IMR-90 (cell line): ENCODE measurements at regions not wholly inside any gene's neighbourhood (a gene's known extent, or its start where the extent isn't known, plus 50 kb on each side); places are given as distances from the start of the nearest gene placed in this dataset.

Experiments used
- ATAC-seq: fragments of 200-7000 bp; cut with Tn5 transposase; 2 replicates; pipeline ENCODE4 v1.9.1; 2020; ENCODE audit warnings: low read depth, mild to moderate bottlenecking, moderate library complexity
- BruUV-seq: library from RNA; stranded (reverse); fragments of 400-500 nt; replicated peaks from 2 replicates; lab custom pipeline; 2021; lab: Mats Ljungman, UMichigan
- CTCF ChIA-PET: fragments of 300-600 bp; formaldehyde crosslinking; extraction: SDS; loops from one replicate; lab custom pipeline; 2021; ENCODE audit warnings: antibody characterized with exemption; lab: Yijun Ruan, JAX
- POLR2A ChIA-PET: fragments of 300-600 bp; sonication (Branson Sonifier 250); formaldehyde crosslinking; loops from one replicate; lab custom pipeline; 2022; ENCODE audit warnings: antibody characterized with exemption; ENCODE audit not compliant: unreplicated experiment; lab: Charles Lee
- DNase-seq: peaks from one replicate; pipeline ENCODE4 v3.0.0; 2013
- H2AFZ ChIP-seq: replicated peaks from 2 replicates; pipeline ENCODE3; 2013; ENCODE audit warnings: low read length, mild to moderate bottlenecking; ENCODE audit not compliant: poor library complexity
- H2AK5ac ChIP-seq: 2 replicates; pipeline ENCODE4 v1.6.1; 2013; ENCODE audit warnings: low read depth, low read length, inconsistent platforms
- H2AK9ac ChIP-seq: replicated peaks from 2 replicates; pipeline ENCODE3; 2013; ENCODE audit warnings: mild to moderate bottlenecking, low read depth, low read length, moderate library complexity; ENCODE audit not compliant: poor library complexity
- H2BK120ac ChIP-seq: 2 replicates; pipeline ENCODE4 v1.6.1; 2013; ENCODE audit warnings: low read depth, low read length, inconsistent platforms
- H2BK15ac ChIP-seq: 3 replicates; pipeline ENCODE4 v1.6.1; 2013; ENCODE audit warnings: low read depth, low read length, inconsistent platforms
- H2BK20ac ChIP-seq: 2 replicates; pipeline ENCODE4 v1.6.1; 2013; ENCODE audit warnings: low read depth, mild to moderate bottlenecking, inconsistent platforms, low read length, moderate library complexity
- H2BK5ac ChIP-seq: 2 replicates; pipeline ENCODE4 v1.6.1; 2013; ENCODE audit warnings: mild to moderate bottlenecking, low read depth, low read length, inconsistent platforms; ENCODE audit not compliant: poor library complexity, severe bottlenecking
- H3K14ac ChIP-seq: replicated peaks from 2 replicates; pipeline ENCODE4 v1.6.1; 2013; ENCODE audit warnings: low read depth, low read length, inconsistent platforms
- H3K18ac ChIP-seq: 2 replicates; pipeline ENCODE4 v1.6.1; 2013; ENCODE audit warnings: low read depth, low read length, control low read depth
- H3K23ac ChIP-seq: 2 replicates; pipeline ENCODE4 v1.6.1; 2013; ENCODE audit warnings: low read depth, low read length, inconsistent platforms
- H3K27ac ChIP-seq: 2 replicates; pipeline ENCODE4 v1.5.1; 2013; ENCODE audit warnings: mild to moderate bottlenecking, control low read depth, low read length; ENCODE audit not compliant: insufficient read depth
- H3K27me3 ChIP-seq: 2 replicates; pipeline ENCODE4 v1.6.1; 2013; ENCODE audit warnings: low read length; ENCODE audit not compliant: control insufficient read depth, insufficient read depth
- H3K36me3 ChIP-seq: 2 replicates; pipeline ENCODE4 v1.6.1; 2013; ENCODE audit warnings: low read length, mixed read lengths; ENCODE audit not compliant: control insufficient read depth, insufficient read depth
- H3K4ac ChIP-seq: 2 replicates; pipeline ENCODE4 v1.6.1; 2013; ENCODE audit warnings: low read depth, low read length, inconsistent platforms
- H3K4me1 ChIP-seq: 2 replicates; pipeline ENCODE4 v1.6.1; 2013; ENCODE audit warnings: low read length, mixed read lengths; ENCODE audit not compliant: control insufficient read depth, insufficient read depth
- H3K4me2 ChIP-seq: 2 replicates; pipeline ENCODE4 v1.6.1; 2013; ENCODE audit warnings: low read depth, mild to moderate bottlenecking, control low read depth, low read length, moderate library complexity
- H3K4me3 ChIP-seq: 2 replicates; pipeline ENCODE4 v1.5.1; 2013; ENCODE audit warnings: low read depth, mild to moderate bottlenecking, control low read depth, low read length, moderate library complexity; ENCODE audit not compliant: insufficient read depth
- H3K56ac ChIP-seq: 2 replicates; pipeline ENCODE4 v1.6.1; 2013; ENCODE audit warnings: low read length, inconsistent platforms; ENCODE audit not compliant: insufficient read depth; ENCODE audit errors: extremely low read depth
- H3K79me1 ChIP-seq, 2 experiments: 2 replicates each; pipeline ENCODE4 v1.6.1; 2013; ENCODE audit warnings: low read length in 2 of 2, inconsistent platforms in 1 of 2, low read depth in 1 of 2
- H3K9ac ChIP-seq: 2 replicates; pipeline ENCODE4 v1.6.1; 2013; ENCODE audit warnings: low read depth, low read length, control low read depth
- H3K9me1 ChIP-seq: 2 replicates; pipeline ENCODE4 v1.6.1; 2013; ENCODE audit warnings: low read length, inconsistent platforms; ENCODE audit not compliant: insufficient read depth
- H3K9me3 ChIP-seq: 2 replicates; pipeline ENCODE4 v1.6.1; 2013; ENCODE audit warnings: low read length; ENCODE audit not compliant: control insufficient read depth, insufficient read depth
- H4K20me1 ChIP-seq: 2 replicates; pipeline ENCODE4 v1.6.1; 2013; ENCODE audit warnings: low read length, inconsistent platforms; ENCODE audit not compliant: insufficient read depth
- H4K5ac ChIP-seq: 2 replicates; pipeline ENCODE4 v1.6.1; 2013; ENCODE audit warnings: mild to moderate bottlenecking, low read depth, low read length, control low read depth
- H4K8ac ChIP-seq, 2 experiments: 2 replicates each; pipeline ENCODE4 v1.6.1; 2013; ENCODE audit warnings: low read depth in 2 of 2, low read length in 2 of 2, control low read depth in 1 of 2, inconsistent platforms in 1 of 2
- H4K91ac ChIP-seq: 2 replicates; pipeline ENCODE4 v1.6.1; 2013; ENCODE audit warnings: low read depth, low read length, inconsistent platforms; ENCODE audit not compliant: insufficient read depth
- ELK1 ChIP-seq: fragments of 150-350 bp; IDR thresholded peaks from 2 replicates; pipeline ENCODE4 v1.6.1; 2016; ENCODE audit warnings: low read depth, mild to moderate bottlenecking, low read length, moderate library complexity, borderline replicate concordance
- FOS ChIP-seq: fragments of 150-350 bp; IDR thresholded peaks from 2 replicates; pipeline ENCODE4 v1.6.1; 2016; ENCODE audit warnings: low read depth, low read length
- MAFK ChIP-seq: IDR thresholded peaks from 2 replicates; pipeline ENCODE4 v1.6.1; 2012; ENCODE audit warnings: low read depth, low read length, improper control_type of control experiment
- RCOR1 ChIP-seq: IDR thresholded peaks from 2 replicates; pipeline ENCODE4 v1.6.1; 2012; ENCODE audit warnings: mild to moderate bottlenecking, low read length, improper control_type of control experiment; ENCODE audit not compliant: insufficient replicate concordance
- dilution Hi-C: fragments of 300-500 bp; cut with HindIII; formaldehyde crosslinking; loops from one replicate; pipeline ENCODE4 v1.14.3; 2018; ENCODE audit warnings: low sequenced_read_pairs; ENCODE audit not compliant: unreplicated experiment
- in situ Hi-C: fragments of 300-500 bp; cut with MboI; formaldehyde crosslinking; loops from 3 replicates; pipeline ENCODE4 v1.14.3; 2019; ENCODE audit warnings: low sequenced_read_pairs, inconsistent platforms, mixed read lengths
- intact Hi-C: fragments of 100-400 bp; cut with micrococcal nuclease; formaldehyde crosslinking; loops from 2 replicates; pipeline ENCODE4 v1.10.0; 2022

DNA sequence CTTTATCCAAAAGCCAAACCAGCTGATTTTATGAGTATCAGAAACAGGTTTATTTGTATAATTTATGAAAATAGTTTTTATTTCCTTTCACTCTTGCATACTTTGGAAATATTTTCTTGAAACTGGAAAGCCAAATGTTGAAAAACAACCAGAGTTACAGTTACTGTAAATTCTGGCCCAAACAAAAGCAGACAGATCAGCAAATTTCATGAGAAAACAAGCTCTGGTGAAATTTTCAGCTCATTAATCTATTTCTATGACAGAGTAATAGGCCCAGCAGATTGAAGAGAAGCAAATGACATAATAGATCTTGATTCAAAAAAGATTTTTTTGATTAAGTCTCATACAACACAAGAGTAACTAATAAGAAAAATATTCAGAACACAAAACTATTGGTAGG is 182.7 kb downstream of the ENC1 start:
- Histone ChIP-seq H3K4me1 (no peaks in the 10 kb centered on the region), H2BK5ac (no peak overlapping the region), H3K23ac (no peak overlapping the region), H3K4me2 (no peak overlapping the region), H3K36me3 (no peaks in the 10 kb centered on the region), H2AK9ac (no peak overlapping the region), H3K14ac (no peak overlapping the region), H2BK20ac (no peak overlapping the region), H3K9ac (no peak overlapping the region), H2BK15ac (no peak overlapping the region), H3K27me3 (peaks cover 26% of the 10 kb centered on the region), H4K5ac (no peak overlapping the region), H3K9me1 (no peaks in the 10 kb centered on the region), H2AFZ (no peak overlapping the region), H4K8ac (no peak overlapping the region), H2BK120ac (no peak overlapping the region), H3K18ac (no peak overlapping the region), H2AK5ac (no peak overlapping the region), H3K79me1 (no peaks in the 10 kb centered on the region), H4K91ac (no peak overlapping the region), H3K56ac (no peak overlapping the region), H3K9me3 (no peaks in the 10 kb centered on the region), H4K20me1 (no peaks in the 10 kb centered on the region), H3K4ac (no peak overlapping the region), H3K27ac (no peak overlapping the region), H3K4me3 (no peak overlapping the region)
- CTCF ChIA-PET: no interaction called here
- ATAC-seq (no peak), DNase-seq (no peak)
- dilution Hi-C loops: no loop called here
- BruUV-seq: no TSS peak
- POLR2A ChIA-PET: interaction anchor here (0.6 kb wide), 1 partner anchor 1325 kb away, joined by 4 read pairs; no protein-coding TSS in a partner anchor
- in situ Hi-C loops: no loop called here
- TF ChIP-seq RCOR1 (no peak), MAFK (no peak), FOS (no peak), ELK1 (no peak)
- intact Hi-C loops: no loop called here
